ENCODE measurements at regions not wholly inside any gene's neighbourhood (a gene's known extent, or its start where the extent isn't known, plus 50 kb on each side); places are given as distances from the start of the nearest gene placed in this dataset.
"Not testable (repeated sequence)": the region's sequence is repeated elsewhere in the genome, so short reads cannot be mapped to it uniquely, and the experiment has no call there.

DNA sequence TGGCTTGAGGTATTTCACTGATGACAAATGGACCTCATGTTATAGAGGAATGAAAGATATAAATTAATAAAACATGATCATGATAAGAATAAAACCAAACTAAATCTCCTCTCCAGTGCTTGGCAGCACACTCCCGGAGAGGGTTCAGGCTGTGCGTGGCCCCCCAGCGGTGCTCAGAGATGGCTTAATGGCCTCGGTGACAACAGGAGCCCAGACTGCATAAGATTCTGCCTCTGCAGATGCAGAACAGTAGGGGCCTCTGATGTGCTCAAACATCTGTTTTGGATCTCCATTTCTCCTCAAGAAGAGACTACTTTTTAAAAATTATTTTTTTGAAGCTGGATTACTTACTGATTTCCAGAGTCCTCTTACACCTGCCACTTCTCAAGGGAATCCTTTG lies 67.0 kb upstream of the CHD6 start:
- not testable (repeated sequence) for TF ChIP-seq POLR2A (IDR thresholded peaks at IDR 0.05; ENCODE audit: low read depth, low read length); TAF1 (IDR thresholded peaks at IDR 0.05; ENCODE audit: borderline replicate concordance, low read depth, low read length); POLR2AphosphoS5 (IDR thresholded peaks at IDR 0.05; ENCODE audit: low read depth, low read length)
